ENCODE measurements at regions not wholly inside any gene's neighbourhood (a gene's known extent, or its start where the extent isn't known, plus 50 kb on each side); places are given as distances from the start of the nearest gene placed in this dataset.

DNA sequence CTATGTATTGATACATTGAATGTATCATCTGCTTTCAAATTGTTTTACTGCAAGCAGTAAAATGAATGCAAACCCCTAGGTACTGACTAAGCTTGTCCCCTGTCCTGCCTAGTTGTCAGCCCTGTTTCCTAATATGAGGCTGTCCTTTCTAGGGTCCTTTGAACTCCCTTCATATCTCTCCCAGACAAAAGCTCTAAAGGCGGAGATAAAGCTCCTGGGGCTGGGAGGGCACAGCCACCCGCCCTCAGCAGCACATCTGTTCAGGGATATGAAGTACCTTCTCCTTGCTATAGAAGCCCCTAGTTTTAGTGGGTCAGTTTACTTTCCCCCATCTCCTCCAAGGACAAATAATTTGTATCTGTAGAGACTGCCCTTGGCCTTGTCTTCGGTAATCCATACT, 93.1 kb upstream of the ETS2 start:
- H3K27ac Mint-ChIP-seq, result no peak overlapping the region
- no peaks in the 10 kb centered on the region for H3K4me1 Mint-ChIP-seq
- no peaks in the 10 kb centered on the region for H3K9me3 Mint-ChIP-seq
- intact Hi-C loops (cut with micrococcal nuclease), result loop anchor here (5.0 kb wide), 1 partner anchor 205 kb away; no protein-coding TSS in a partner anchor
- no peak for DNase-seq
- peaks cover 13% of the 10 kb centered on the region for H3K27me3 Mint-ChIP-seq
- H3K4me3 Mint-ChIP-seq, result no peak overlapping the region
- no peaks in the 10 kb centered on the region for H3K36me3 Mint-ChIP-seq (ENCODE audit: low read depth)

DNA sequence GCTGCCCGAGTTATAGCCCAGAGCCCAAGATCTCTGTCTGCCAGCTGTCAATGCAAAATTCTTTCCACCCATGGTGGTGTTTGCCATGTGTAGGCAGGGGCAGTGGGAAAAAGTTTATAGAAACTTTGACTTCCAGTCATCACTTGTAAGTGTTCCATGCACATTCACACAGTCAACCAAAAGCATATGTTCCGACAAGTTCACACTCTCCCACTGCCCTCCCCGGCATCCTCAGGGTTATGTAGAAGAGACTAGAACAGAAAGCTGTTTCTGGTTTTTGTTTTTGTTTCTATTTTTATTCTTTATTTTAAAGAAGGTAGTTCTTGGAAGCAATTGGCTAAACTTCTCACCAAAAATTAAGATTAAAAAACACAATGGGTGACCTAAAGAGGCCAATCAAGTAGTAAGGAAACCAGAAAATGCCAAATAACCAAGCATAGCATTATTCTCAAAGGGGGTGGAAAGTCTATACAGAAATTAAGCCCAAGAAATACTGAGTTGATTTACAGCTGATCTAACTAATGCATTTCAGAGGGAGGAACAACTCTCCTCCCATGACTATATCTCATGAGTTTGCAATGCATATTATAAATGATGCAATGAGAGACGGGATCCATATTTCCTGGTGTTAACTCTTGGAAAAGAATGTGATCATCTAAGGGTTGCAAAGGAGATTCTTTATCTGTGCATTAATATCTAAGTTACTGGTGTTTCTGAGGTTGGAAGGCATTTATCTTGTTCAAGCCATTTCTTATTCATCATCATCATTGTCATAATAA, 91.5 kb upstream of the ETS2 start:
- H3K9me3 Mint-ChIP-seq, result no peaks in the 10 kb centered on the region
- no peaks in the 10 kb centered on the region for H3K36me3 Mint-ChIP-seq (ENCODE audit: low read depth)
- intact Hi-C loops (cut with micrococcal nuclease), result loop anchor here (5.0 kb wide), 1 partner anchor 207 kb away; no protein-coding TSS in a partner anchor
- H3K27ac Mint-ChIP-seq, result no peak overlapping the region
- H3K4me3 Mint-ChIP-seq, result no peak overlapping the region
- no peaks in the 10 kb centered on the region for H3K4me1 Mint-ChIP-seq
- H3K27me3 Mint-ChIP-seq, result peaks cover 12% of the 10 kb centered on the region
- DNase-seq, result no peak

DNA sequence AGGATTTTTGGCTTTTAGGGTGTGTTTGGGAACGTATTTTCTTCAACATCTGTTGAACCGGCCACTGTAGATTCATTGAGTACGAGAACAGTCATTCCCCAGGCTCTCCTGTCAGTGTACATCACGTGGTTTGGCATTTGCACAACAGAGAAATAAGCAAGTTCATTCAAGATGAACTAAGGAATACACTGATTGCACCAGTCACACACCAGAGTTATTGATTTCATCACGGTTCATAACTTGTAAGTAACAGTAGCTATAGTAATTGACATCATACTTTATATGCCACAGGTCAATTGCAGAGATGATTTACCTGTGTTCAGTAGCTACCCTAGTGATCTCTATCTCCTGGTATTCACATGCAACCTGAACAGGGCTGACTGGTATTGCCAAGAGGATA, 90.7 kb upstream of the ETS2 start:
- Mint-ChIP-seq H3K4me1 (no peaks in the 10 kb centered on the region), H3K27me3 (peaks cover 10% of the 10 kb centered on the region), H3K36me3 (ENCODE audit: low read depth) (no peaks in the 10 kb centered on the region), H3K4me3 (no peak overlapping the region), H3K9me3 (no peaks in the 10 kb centered on the region), H3K27ac (no peak overlapping the region)
- intact Hi-C loops (cut with micrococcal nuclease), result loop anchor here (5.0 kb wide), 1 partner anchor 208 kb away; no protein-coding TSS in a partner anchor
- no peak for DNase-seq

DNA sequence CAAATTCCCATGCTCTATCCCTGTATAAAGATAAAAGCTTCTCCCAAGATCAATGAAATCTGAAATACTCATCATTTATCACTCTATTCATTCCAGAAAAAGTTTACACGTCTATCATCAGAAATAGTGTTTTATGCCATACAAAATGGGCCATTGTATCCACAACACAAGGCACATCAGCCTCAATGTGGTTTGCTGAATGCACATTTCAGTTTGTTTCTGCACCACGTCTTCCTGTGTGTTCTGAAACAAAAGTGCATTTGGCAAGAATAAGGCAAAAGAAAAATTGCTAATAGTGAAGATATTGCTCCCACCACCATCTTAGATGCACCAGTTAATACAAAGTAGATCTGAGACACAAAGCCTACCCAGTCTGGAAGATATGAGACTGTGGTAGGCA, 89.6 kb upstream of the ETS2 start:
- Mint-ChIP-seq H3K36me3 (ENCODE audit: low read depth) (no peaks in the 10 kb centered on the region), H3K27me3 (peaks cover 10% of the 10 kb centered on the region), H3K4me3 (no peak overlapping the region), H3K9me3 (no peaks in the 10 kb centered on the region), H3K27ac (no peak overlapping the region), H3K4me1 (no peaks in the 10 kb centered on the region)
- intact Hi-C loops (cut with micrococcal nuclease), result no loop called here
- DNase-seq, result no peak

DNA sequence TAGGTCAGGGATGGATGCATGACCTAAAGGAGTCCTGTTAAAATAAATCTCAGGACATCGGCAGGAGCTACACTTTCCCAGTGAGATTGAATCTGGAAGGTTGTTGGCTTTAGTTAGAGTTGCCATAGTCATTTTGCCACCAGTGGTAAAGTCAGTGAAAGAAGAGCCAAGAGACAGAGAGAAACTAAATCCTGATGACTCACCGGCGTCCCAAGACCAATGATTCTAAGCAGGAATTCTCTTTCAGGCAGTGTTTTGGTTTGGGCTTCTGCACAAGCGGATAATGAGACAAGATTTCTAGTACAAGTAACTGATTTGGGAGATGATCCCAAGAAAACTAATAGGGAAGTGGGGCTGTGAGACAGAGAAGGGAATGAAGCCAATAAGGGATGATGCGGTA, 88.8 kb upstream of the ETS2 start:
- no peak for DNase-seq
- intact Hi-C loops (cut with micrococcal nuclease), result no loop called here
- no peak overlapping the region for H3K4me3 Mint-ChIP-seq
- H3K4me1 Mint-ChIP-seq, result no peaks in the 10 kb centered on the region
- H3K9me3 Mint-ChIP-seq, result no peaks in the 10 kb centered on the region
- peaks cover 9% of the 10 kb centered on the region for H3K27me3 Mint-ChIP-seq
- no peaks in the 10 kb centered on the region for H3K36me3 Mint-ChIP-seq (ENCODE audit: low read depth)
- no peak overlapping the region for H3K27ac Mint-ChIP-seq

DNA sequence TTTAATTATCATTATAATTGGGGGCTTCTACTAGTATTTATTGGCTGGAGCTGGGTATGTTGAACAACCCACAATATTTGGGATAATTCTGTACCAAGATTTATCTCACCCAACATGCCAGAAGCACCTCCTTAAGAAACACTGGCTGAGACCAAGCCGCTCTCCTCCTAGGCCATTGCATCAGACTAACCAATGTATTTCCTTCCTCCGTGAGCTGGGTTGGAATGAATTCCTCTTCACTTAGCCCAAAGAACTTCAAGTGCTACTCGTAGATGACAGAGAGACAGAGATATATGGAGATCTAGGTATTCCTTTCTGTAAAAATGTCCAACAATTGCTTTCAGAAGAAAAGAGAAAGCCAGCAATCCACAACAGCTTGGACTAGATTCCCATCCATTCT, 87.2 kb upstream of the ETS2 start:
- intact Hi-C loops (cut with micrococcal nuclease), result no loop called here
- no peaks in the 10 kb centered on the region for H3K36me3 Mint-ChIP-seq (ENCODE audit: low read depth)
- H3K4me1 Mint-ChIP-seq, result no peaks in the 10 kb centered on the region

DNA sequence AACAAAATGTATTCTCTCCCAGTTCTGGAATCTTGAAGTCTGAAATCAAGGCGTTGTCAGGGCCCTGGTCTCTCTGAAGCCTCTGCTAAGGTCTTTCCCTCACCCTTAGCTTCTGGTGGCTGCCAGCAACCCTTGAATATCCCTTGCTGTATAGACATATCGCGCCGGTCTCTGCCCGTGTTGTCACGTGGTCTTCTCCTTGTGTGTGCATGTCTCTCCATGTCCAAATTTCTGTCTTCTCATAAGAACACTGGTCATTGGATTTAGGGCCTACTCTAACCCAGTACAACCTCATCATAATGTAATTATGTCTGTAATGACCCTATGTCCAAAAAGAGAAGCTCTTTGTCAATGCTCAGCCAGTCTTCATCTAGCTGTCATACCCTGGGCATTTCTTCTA, 85.7 kb upstream of the ETS2 start:
- Mint-ChIP-seq H3K4me1 (no peaks in the 10 kb centered on the region), H3K4me3 (no peak overlapping the region), H3K36me3 (ENCODE audit: low read depth) (no peaks in the 10 kb centered on the region), H3K9me3 (peaks cover 4% of the 10 kb centered on the region), H3K27ac (no peak overlapping the region), H3K27me3 (peaks cover 7% of the 10 kb centered on the region)
- intact Hi-C loops (cut with micrococcal nuclease), result no loop called here
- no peak for DNase-seq

More for the DNA sequence above, 87.2 kb upstream of the ETS2 start:
- Mint-ChIP-seq H3K9me3 (no peaks in the 10 kb centered on the region), H3K27ac (no peak overlapping the region), H3K27me3 (peaks cover 8% of the 10 kb centered on the region), H3K4me3 (no peak overlapping the region)
- DNase-seq, result no peak

DNA sequence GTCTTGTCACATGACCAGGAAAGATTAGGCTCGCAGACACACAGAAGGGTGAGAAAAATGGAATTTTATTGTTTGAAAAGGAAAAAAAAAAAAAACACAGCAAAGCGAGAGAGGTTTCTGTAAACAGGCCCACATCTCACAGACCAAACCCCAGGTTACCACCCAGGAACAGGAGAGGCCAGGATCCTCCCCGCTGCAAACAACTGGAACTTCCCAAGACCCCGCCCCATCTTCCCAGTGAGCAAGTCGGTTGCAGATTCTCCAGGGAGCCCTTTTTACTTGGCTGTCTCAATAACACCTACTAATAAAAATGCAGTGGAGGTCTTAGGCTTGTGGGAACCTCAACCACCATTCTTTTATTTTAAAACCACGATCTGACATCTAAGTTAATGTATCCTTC, 84.7 kb upstream of the ETS2 start:
- Mint-ChIP-seq H3K27ac (no peak overlapping the region), H3K4me1 (no peaks in the 10 kb centered on the region), H3K36me3 (ENCODE audit: low read depth) (no peaks in the 10 kb centered on the region), H3K4me3 (no peak overlapping the region), H3K27me3 (peaks cover 7% of the 10 kb centered on the region), H3K9me3 (peaks cover 4% of the 10 kb centered on the region)
- DNase-seq, result no peak
- intact Hi-C loops (cut with micrococcal nuclease), result no loop called here

DNA sequence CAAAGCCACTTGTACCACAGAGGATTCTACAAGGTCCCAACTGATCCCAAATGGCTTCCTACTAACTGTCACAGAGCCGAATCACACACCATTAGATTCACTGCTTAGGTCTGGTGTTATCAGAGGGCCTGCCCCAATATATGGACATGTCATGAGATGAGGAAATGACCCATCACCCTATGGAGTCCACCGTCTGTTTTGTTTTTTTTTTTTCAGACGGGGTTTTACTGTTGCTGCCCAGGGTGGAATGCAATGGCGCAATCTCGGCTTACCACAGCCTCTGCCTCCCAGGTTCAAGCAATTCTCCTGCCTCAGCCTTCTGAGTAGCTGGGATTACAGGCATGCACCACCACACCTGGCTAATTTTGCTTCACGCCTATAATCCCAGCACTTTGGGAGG, 83.8 kb upstream of the ETS2 start:
- Mint-ChIP-seq H3K36me3 (ENCODE audit: low read depth) (no peaks in the 10 kb centered on the region), H3K27ac (no peak overlapping the region), H3K9me3 (peaks cover 4% of the 10 kb centered on the region), H3K27me3 (peaks cover 9% of the 10 kb centered on the region), H3K4me3 (no peak overlapping the region), H3K4me1 (no peaks in the 10 kb centered on the region)
- DNase-seq, result no peak
- intact Hi-C loops (cut with micrococcal nuclease), result no loop called here

DNA sequence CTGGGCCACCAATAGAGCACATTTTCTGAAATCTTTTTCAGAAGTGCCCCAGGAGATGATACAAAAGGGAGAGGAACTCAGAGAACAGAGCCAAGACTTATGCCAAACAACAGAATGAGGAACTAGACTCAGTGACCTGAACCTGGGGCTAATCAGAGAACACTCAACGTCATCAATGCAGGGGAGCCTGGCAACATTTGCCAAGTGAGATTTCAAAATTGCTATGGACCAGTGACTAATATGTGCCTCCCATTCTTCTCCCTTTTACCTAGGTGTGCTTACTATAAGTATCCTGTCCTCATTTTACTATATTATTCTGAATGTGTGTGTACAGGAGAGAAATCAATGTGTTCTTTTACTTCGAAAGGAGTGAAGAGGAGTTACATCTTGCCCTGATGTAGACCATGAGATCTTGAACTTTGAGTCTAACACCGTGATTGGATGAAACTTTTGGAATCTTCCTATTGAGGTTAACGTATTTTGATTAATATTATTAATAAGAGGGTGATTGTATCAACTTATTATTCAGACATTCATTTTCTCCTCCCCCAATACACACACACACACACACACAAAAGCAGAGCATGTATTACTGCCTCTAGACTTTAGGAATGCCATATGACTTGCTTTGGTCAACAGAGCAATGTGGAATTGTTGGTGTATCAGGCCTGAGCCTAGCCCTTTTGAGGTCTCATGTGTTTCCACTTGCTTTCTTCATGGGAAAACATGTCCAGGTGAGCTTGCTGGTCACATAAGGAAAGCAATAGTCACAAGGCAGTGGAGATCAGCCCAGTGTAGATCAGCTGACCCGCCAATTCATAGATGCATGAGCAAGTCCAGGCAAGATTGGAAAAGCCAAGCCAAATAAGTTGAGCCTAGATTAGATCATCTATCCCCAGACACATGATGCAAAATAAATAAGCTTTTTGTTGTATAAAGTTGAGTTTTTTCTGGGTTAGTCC, 80.3 kb upstream of the ETS2 start:
- H3K27me3 Mint-ChIP-seq, result peaks cover 18% of the 10 kb centered on the region
- no peak overlapping the region for H3K27ac Mint-ChIP-seq
- no peaks in the 10 kb centered on the region for H3K36me3 Mint-ChIP-seq (ENCODE audit: low read depth)
- H3K9me3 Mint-ChIP-seq, result peaks cover 10% of the 10 kb centered on the region
- intact Hi-C loops (cut with micrococcal nuclease), result no loop called here
- DNase-seq, result no peak
- H3K4me1 Mint-ChIP-seq, result peaks cover 6% of the 10 kb centered on the region
- H3K4me3 Mint-ChIP-seq, result no peak overlapping the region

DNA sequence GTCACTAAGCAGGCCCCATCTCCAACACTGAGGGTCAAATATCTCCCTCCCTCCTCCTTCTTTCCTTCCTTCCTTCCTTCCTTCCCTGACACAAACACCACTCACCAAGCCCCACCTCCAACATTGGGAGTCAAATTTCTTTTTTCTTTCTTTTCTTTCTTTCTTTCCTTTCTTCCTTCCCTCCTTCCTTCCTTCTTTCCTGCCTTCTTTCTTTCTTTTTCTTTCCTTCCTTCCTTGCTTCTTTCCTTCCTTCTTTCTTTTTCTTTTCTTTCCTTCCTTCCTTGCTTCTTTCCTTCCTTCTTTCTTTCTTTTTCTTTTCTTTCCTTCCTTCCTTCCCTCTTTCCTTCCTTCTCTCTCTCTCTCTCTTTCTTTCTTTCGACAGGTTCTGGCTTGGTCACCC, 79.2 kb upstream of the ETS2 start:
- peaks cover 17% of the 10 kb centered on the region for H3K27me3 Mint-ChIP-seq
- H3K36me3 Mint-ChIP-seq (ENCODE audit: low read depth), result no peaks in the 10 kb centered on the region
- H3K27ac Mint-ChIP-seq, result peak overlapping the region; percentile 5
- H3K4me3 Mint-ChIP-seq, result no peak overlapping the region
- intact Hi-C loops (cut with micrococcal nuclease), result no loop called here
- no peak for DNase-seq
- peaks cover 6% of the 10 kb centered on the region for H3K4me1 Mint-ChIP-seq
- H3K9me3 Mint-ChIP-seq, result peaks cover 10% of the 10 kb centered on the region

DNA sequence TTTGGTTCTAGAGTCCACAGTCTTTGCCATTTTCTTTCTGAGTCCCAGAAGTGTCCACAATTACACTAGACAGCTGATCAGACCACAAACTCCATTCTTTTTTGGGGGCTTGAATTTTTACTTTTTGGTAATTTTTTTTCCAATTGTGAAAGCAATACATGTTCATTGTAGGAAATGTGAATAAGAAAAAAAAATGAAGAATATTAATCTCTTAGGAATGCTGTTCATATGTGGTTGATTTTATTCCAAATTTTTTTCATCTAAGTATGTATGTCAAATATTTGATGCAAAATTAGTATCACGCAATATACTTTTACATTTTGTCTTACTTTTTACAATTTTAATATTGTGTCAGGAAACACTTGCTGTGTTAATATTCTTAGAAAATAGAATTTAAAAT, 76.4 kb upstream of the ETS2 start:
- H3K9me3 Mint-ChIP-seq, result peaks cover 10% of the 10 kb centered on the region
- no peaks in the 10 kb centered on the region for H3K36me3 Mint-ChIP-seq (ENCODE audit: low read depth)
- H3K27ac Mint-ChIP-seq, result no peak overlapping the region
- no peak for DNase-seq
- intact Hi-C loops (cut with micrococcal nuclease), result no loop called here
- H3K27me3 Mint-ChIP-seq, result peaks cover 24% of the 10 kb centered on the region
- no peak overlapping the region for H3K4me3 Mint-ChIP-seq
- H3K4me1 Mint-ChIP-seq, result peaks cover 11% of the 10 kb centered on the region

DNA sequence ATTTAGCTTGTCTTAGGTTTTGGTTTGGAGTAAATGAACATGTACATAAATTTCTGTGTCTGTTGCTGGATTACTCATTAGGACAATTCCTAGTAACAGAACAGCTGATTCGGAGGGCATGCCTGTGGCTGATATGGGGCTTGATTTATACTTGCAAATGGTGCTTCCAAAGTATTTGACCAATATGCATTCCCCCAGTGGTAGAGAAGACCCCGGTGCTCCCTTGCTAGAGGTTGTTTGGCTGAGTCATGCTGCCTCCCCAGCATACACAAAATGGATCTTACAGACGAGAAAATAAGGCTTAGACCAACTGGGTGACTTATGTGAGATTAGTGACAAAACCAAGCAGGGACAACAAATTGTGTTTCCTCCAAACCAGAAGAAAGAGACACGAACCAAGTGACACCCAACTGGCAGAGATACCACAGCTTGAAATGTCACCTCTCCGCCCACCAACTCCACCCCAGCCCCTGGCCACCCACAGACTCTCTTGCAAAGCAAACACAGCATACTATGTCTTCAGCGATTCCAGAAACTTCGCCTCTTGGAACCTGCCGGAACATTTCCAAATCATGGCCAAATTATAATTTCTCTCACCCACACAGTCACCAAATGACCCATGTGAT, 75.9 kb upstream of the ETS2 start:
- intact Hi-C loops (cut with micrococcal nuclease), result loop anchor here (5.0 to 10.0 kb wide), 2 partner anchors 185 to 223 kb away; no protein-coding TSS in a partner anchor
- Mint-ChIP-seq H3K9me3 (peaks cover 6% of the 10 kb centered on the region), H3K27ac (no peak overlapping the region)

More for the DNA sequence above, 75.9 kb upstream of the ETS2 start:
- Mint-ChIP-seq H3K27me3 (peaks cover 22% of the 10 kb centered on the region), H3K36me3 (ENCODE audit: low read depth) (no peaks in the 10 kb centered on the region), H3K4me1 (peaks cover 14% of the 10 kb centered on the region), H3K4me3 (no peak overlapping the region)
- no peak for DNase-seq
